ENCODE measurements at regions not wholly inside any gene's neighbourhood (a gene's known extent, or its start where the extent isn't known, plus 50 kb on each side); places are given as distances from the start of the nearest gene placed in this dataset.
A peak's percentile ranks its signal among the peaks of the same experiment; 100 is the strongest.

- Histone ChIP-seq H3K27me3 (no peaks in the 10 kb centered on the region), H3K4me1 (no peaks in the 10 kb centered on the region), H3K4me2 (no peak overlapping the region), H3K9me3 (no peaks in the 10 kb centered on the region), H3K4me3 (no peak overlapping the region), H3K27ac (no peak overlapping the region), H3K9ac (no peak overlapping the region), H3K36me3 (no peaks in the 10 kb centered on the region), H4K20me1 (no peaks in the 10 kb centered on the region)
- TF ChIP-seq Cebpa-rat (IDR thresholded peaks at IDR 0.05) = no peak
These were observed 478.9 kb upstream of the GBE1 start for GRCh38 chr3:82240322-82240721.

GRCh38 chr3:82236257-82236656 lies 474.8 kb upstream of the GBE1 start:
- no peaks in the 10 kb centered on the region for H3K4me1 ChIP-seq
- no peaks in the 10 kb centered on the region for H4K20me1 ChIP-seq
- H3K4me3 ChIP-seq = no peak overlapping the region
- no peaks in the 10 kb centered on the region for H3K9me3 ChIP-seq
- H3K27ac ChIP-seq = no peak overlapping the region
- no peak for TF ChIP-seq Cebpa-rat (IDR thresholded peaks at IDR 0.05)
- no peaks in the 10 kb centered on the region for H3K27me3 ChIP-seq
- no peaks in the 10 kb centered on the region for H3K36me3 ChIP-seq
- H3K9ac ChIP-seq = no peak overlapping the region
- no peak overlapping the region for H3K4me2 ChIP-seq

GRCh38 chr3:82229397-82229796 lies 468.0 kb upstream of the GBE1 start:
- 0 out of 2 replicates have a peak, but pooled peaks cover 9% of the 10 kb centered on the region for H3K9me3 ChIP-seq
- H3K9ac ChIP-seq = no peak overlapping the region
- H3K4me2 ChIP-seq = peak overlapping the region; percentile 47
- H3K27me3 ChIP-seq = no peaks in the 10 kb centered on the region
- no peaks in the 10 kb centered on the region for H3K36me3 ChIP-seq
- TF ChIP-seq Cebpa-rat (IDR thresholded peaks at IDR 0.05) = no peak
- H3K4me3 ChIP-seq = no peak overlapping the region
- H4K20me1 ChIP-seq = no peaks in the 10 kb centered on the region
- H3K27ac ChIP-seq = no peak overlapping the region; the same call in 1 of the 2 replicates
- peaks cover 15% of the 10 kb centered on the region for H3K4me1 ChIP-seq

GRCh38 chr3:82224661-82225060 lies 463.2 kb upstream of the GBE1 start:
- no peak for TF ChIP-seq Cebpa-rat (IDR thresholded peaks at IDR 0.05)
- no peak overlapping the region for H3K9ac ChIP-seq
- peaks cover 12% of the 10 kb centered on the region for H3K4me1 ChIP-seq
- H3K27me3 ChIP-seq = no peaks in the 10 kb centered on the region
- peaks cover 20% of the 10 kb centered on the region for H3K9me3 ChIP-seq
- no peak overlapping the region for H3K4me3 ChIP-seq
- no peak overlapping the region for H3K4me2 ChIP-seq
- no peak overlapping the region for H3K27ac ChIP-seq
- no peaks in the 10 kb centered on the region for H3K36me3 ChIP-seq
- H4K20me1 ChIP-seq = no peaks in the 10 kb centered on the region

- H3K27ac ChIP-seq = no peak overlapping the region
- H3K4me1 ChIP-seq = no peaks in the 10 kb centered on the region
- TF ChIP-seq Cebpa-rat (IDR thresholded peaks at IDR 0.05) = no peak
- no peaks in the 10 kb centered on the region for H3K36me3 ChIP-seq
- no peaks in the 10 kb centered on the region for H3K27me3 ChIP-seq
- H3K9ac ChIP-seq = no peak overlapping the region
- no peaks in the 10 kb centered on the region for H4K20me1 ChIP-seq
- no peak overlapping the region for H3K4me2 ChIP-seq
- H3K9me3 ChIP-seq = peaks cover 20% of the 10 kb centered on the region
- H3K4me3 ChIP-seq = no peak overlapping the region
These were observed 461.0 kb upstream of the GBE1 start for GRCh38 chr3:82222401-82222800.

GRCh38 chr3:82217571-82217970 lies 456.1 kb upstream of the GBE1 start:
- Histone ChIP-seq H3K4me1 (no peaks in the 10 kb centered on the region), H3K36me3 (no peaks in the 10 kb centered on the region), H3K9me3 (no peaks in the 10 kb centered on the region), H3K9ac (no peak overlapping the region), H3K4me2 (no peak overlapping the region), H3K4me3 (no peak overlapping the region), H4K20me1 (no peaks in the 10 kb centered on the region), H3K27me3 (no peaks in the 10 kb centered on the region), H3K27ac (no peak overlapping the region)
- no peak for TF ChIP-seq Cebpa-rat (IDR thresholded peaks at IDR 0.05)

- no peak overlapping the region for H3K9ac ChIP-seq
- H3K27me3 ChIP-seq = no peaks in the 10 kb centered on the region
- H4K20me1 ChIP-seq = no peaks in the 10 kb centered on the region
- H3K9me3 ChIP-seq = no peaks in the 10 kb centered on the region
- H3K4me3 ChIP-seq = no peak overlapping the region
- H3K4me1 ChIP-seq = no peaks in the 10 kb centered on the region
- H3K27ac ChIP-seq = no peak overlapping the region
- H3K36me3 ChIP-seq = no peaks in the 10 kb centered on the region
- TF ChIP-seq Cebpa-rat (IDR thresholded peaks at IDR 0.05) = no peak
- H3K4me2 ChIP-seq = no peak overlapping the region
These were observed 446.7 kb upstream of the GBE1 start for GRCh38 chr3:82208002-82208710.

GRCh38 chr3:82202269-82202668 lies 440.8 kb upstream of the GBE1 start:
- H3K27ac ChIP-seq = no peak overlapping the region
- H3K9ac ChIP-seq = no peak overlapping the region
- H3K36me3 ChIP-seq = no peaks in the 10 kb centered on the region
- no peaks in the 10 kb centered on the region for H3K9me3 ChIP-seq
- H3K4me2 ChIP-seq = no peak overlapping the region
- no peaks in the 10 kb centered on the region for H3K27me3 ChIP-seq
- no peaks in the 10 kb centered on the region for H3K4me1 ChIP-seq
- no peak for TF ChIP-seq Cebpa-rat (IDR thresholded peaks at IDR 0.05)
- no peak overlapping the region for H3K4me3 ChIP-seq
- no peaks in the 10 kb centered on the region for H4K20me1 ChIP-seq

- Histone ChIP-seq H3K4me3 (no peak overlapping the region), H3K4me1 (no peaks in the 10 kb centered on the region), H3K4me2 (no peak overlapping the region), H3K27me3 (no peaks in the 10 kb centered on the region), H4K20me1 (no peaks in the 10 kb centered on the region), H3K27ac (no peak overlapping the region), H3K9me3 (no peaks in the 10 kb centered on the region), H3K36me3 (no peaks in the 10 kb centered on the region), H3K9ac (no peak overlapping the region)
- TF ChIP-seq Cebpa-rat (IDR thresholded peaks at IDR 0.05) = no peak
These were observed 439.9 kb upstream of the GBE1 start for GRCh38 chr3:82201316-82201715.

GRCh38 chr3:82198009-82198408 lies 436.6 kb upstream of the GBE1 start:
- Histone ChIP-seq H3K36me3 (no peaks in the 10 kb centered on the region), H4K20me1 (no peaks in the 10 kb centered on the region), H3K9me3 (no peaks in the 10 kb centered on the region), H3K27ac (no peak overlapping the region), H3K4me1 (no peaks in the 10 kb centered on the region), H3K27me3 (no peaks in the 10 kb centered on the region), H3K4me2 (no peak overlapping the region), H3K9ac (no peak overlapping the region), H3K4me3 (no peak overlapping the region)
- TF ChIP-seq Cebpa-rat (IDR thresholded peaks at IDR 0.05) = no peak

- no peak for TF ChIP-seq Cebpa-rat (IDR thresholded peaks at IDR 0.05)
- H3K4me2 ChIP-seq = no peak overlapping the region
- H3K27me3 ChIP-seq = no peaks in the 10 kb centered on the region
- H4K20me1 ChIP-seq = no peaks in the 10 kb centered on the region
- H3K36me3 ChIP-seq = no peaks in the 10 kb centered on the region
- no peaks in the 10 kb centered on the region for H3K9me3 ChIP-seq
- no peaks in the 10 kb centered on the region for H3K4me1 ChIP-seq
- no peak overlapping the region for H3K9ac ChIP-seq
- H3K4me3 ChIP-seq = no peak overlapping the region
- H3K27ac ChIP-seq = no peak overlapping the region
These were observed 435.2 kb upstream of the GBE1 start for GRCh38 chr3:82196645-82197044.
